HUES6 (cell line): ENCODE measurements at regions not wholly inside any gene's neighbourhood (a gene's known extent, or its start where the extent isn't known, plus 50 kb on each side); places are given as distances from the start of the nearest gene placed in this dataset.
"Not testable (repeated sequence)": the region's sequence is repeated elsewhere in the genome, so short reads cannot be mapped to it uniquely, and the experiment has no call there.

Source experiments
- H3K27ac ChIP-seq: 2 replicates; pipeline ENCODE4 v1.7.0; 2013; ENCODE audit warnings: low read depth, mild to moderate bottlenecking, low read length, inconsistent platforms
- H3K27me3 ChIP-seq: 2 replicates; pipeline ENCODE4 v1.6.1; 2013; ENCODE audit warnings: low read length; ENCODE audit not compliant: control insufficient read depth, insufficient read depth
- H3K36me3 ChIP-seq: 2 replicates; pipeline ENCODE4 v1.6.1; 2013; ENCODE audit warnings: low read length; ENCODE audit not compliant: control insufficient read depth, insufficient read depth
- H3K4me1 ChIP-seq: 2 replicates; pipeline ENCODE4 v1.6.1; 2013; ENCODE audit warnings: low read length; ENCODE audit not compliant: control insufficient read depth, insufficient read depth
- H3K4me3 ChIP-seq: 2 replicates; pipeline ENCODE4 v1.5.1; 2013; ENCODE audit warnings: low read depth, low read length
- H3K9ac ChIP-seq: one replicate; pipeline ENCODE4 v1.6.1; 2013; ENCODE audit warnings: mild to moderate bottlenecking, low read length
- H3K9me3 ChIP-seq: 2 replicates; pipeline ENCODE4 v1.6.1; 2013; ENCODE audit warnings: low read depth, low read length; ENCODE audit not compliant: control insufficient read depth, insufficient read depth

GRCh38 chr13:52565324-52565723 is 76.9 kb upstream of the HNRNPA1L2 start:
- not testable (repeated sequence) for H3K9me3 ChIP-seq, H3K36me3 ChIP-seq, H3K27ac ChIP-seq, H3K9ac ChIP-seq, H3K4me1 ChIP-seq, H3K4me3 ChIP-seq, H3K27me3 ChIP-seq

- not testable (repeated sequence) for H3K9me3 ChIP-seq, H3K27me3 ChIP-seq, H3K27ac ChIP-seq, H3K36me3 ChIP-seq, H3K4me1 ChIP-seq, H3K9ac ChIP-seq
- peak overlapping the region; percentile 30; the same call in 1 of the 2 replicates for H3K4me3 ChIP-seq
These were observed 72.2 kb upstream of the HNRNPA1L2 start for GRCh38 chr13:52569904-52570602.

GRCh38 chr13:52571163-52571562 is 71.1 kb upstream of the HNRNPA1L2 start:
- not testable (repeated sequence) for H3K9ac ChIP-seq, H3K27ac ChIP-seq, H3K4me3 ChIP-seq, H3K27me3 ChIP-seq, H3K4me1 ChIP-seq, H3K36me3 ChIP-seq, H3K9me3 ChIP-seq

GRCh38 chr13:52582962-52583361 is 59.3 kb upstream of the HNRNPA1L2 start:
- not testable (repeated sequence) for H3K4me3 ChIP-seq, H3K36me3 ChIP-seq, H3K9me3 ChIP-seq, H3K4me1 ChIP-seq, H3K9ac ChIP-seq, H3K27me3 ChIP-seq, H3K27ac ChIP-seq
